ENCODE measurements at regions not wholly inside any gene's neighbourhood (a gene's known extent, or its start where the extent isn't known, plus 50 kb on each side); places are given as distances from the start of the nearest gene placed in this dataset.

DNA sequence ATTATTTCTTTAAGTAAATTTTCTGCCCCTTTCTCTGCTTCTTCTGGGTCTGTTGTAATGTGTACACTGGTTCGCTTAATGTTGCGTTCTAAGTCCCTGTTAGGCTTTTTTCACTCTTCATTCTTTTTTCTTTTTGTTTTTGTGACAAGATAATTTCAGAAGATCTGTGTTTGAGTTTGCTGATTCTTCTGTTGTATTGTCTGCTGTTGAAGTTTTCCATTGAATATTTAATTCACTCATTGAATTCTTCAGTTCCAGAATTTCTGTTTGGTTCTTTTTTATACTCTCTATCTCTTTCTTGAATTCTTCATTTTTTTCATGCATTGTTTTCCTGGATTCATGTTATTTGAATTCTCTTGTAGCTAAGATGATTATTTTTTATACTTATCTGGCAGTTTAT lies 66.3 kb upstream of the NUDT6 start:
- TF ChIP-seq TAF1 (IDR thresholded peaks at IDR 0.05; ENCODE audit: borderline replicate concordance, low read depth, low read length) (no peak), POLR2A (IDR thresholded peaks at IDR 0.05; ENCODE audit: low read depth, low read length) (no peak)
